Hepatocyte (in vitro differentiated cells): ENCODE measurements at regions not wholly inside any gene's neighbourhood (a gene's known extent, or its start where the extent isn't known, plus 50 kb on each side); places are given as distances from the start of the nearest gene placed in this dataset.

Source experiments
- CTCF ChIP-seq: fragments of 200-600 bp; sonication (generic); IDR thresholded peaks from 2 replicates; pipeline ENCODE4 v1.5.1; 2016; ENCODE audit warnings: antibody characterized with exemption, mild to moderate bottlenecking; ENCODE audit not compliant: poor library complexity
- EZH2 ChIP-seq: fragments of 200-600 bp; sonication (generic); IDR thresholded peaks from 2 replicates; pipeline ENCODE4 v1.6.1; 2016; ENCODE audit warnings: antibody characterized with exemption, mild to moderate bottlenecking, borderline replicate concordance

GRCh38 chr2:23124214-23124750 is 260.7 kb upstream of the KLHL29 start:
- TF ChIP-seq CTCF = no peak
- no peak for TF ChIP-seq EZH2
